ENCODE measurements at regions not wholly inside any gene's neighbourhood (a gene's known extent, or its start where the extent isn't known, plus 50 kb on each side); places are given as distances from the start of the nearest gene placed in this dataset.

DNA sequence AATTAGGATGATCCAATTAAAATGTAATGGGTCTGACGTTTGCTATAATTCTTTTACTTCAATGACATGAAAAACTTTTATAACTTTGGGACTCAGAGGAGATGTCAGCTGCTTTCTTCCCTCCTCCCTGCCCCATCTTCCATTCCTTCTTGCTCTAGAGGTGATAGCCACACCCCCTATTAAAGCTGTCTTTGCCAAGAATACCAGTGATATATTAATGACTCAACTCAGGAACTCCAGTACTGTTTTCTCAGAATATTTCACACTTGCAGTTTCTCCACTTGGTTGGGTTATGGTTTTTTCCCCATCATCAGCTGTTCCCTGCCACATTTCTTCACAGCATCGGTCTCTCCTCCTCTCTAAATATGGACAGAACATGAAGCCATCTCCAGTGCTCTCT is 184.0 kb downstream of the KCNE4 start:
- DNase-seq (ENCODE audit: low read depth, low spot score): no peak
- H3K4me3 ChIP-seq (ENCODE audit: low read depth, low read length): no peak overlapping the region
- in situ Hi-C loops (cut with HindIII; ENCODE audit: low sequenced_read_pairs): no loop called here
- TF ChIP-seq, protein P1, sequence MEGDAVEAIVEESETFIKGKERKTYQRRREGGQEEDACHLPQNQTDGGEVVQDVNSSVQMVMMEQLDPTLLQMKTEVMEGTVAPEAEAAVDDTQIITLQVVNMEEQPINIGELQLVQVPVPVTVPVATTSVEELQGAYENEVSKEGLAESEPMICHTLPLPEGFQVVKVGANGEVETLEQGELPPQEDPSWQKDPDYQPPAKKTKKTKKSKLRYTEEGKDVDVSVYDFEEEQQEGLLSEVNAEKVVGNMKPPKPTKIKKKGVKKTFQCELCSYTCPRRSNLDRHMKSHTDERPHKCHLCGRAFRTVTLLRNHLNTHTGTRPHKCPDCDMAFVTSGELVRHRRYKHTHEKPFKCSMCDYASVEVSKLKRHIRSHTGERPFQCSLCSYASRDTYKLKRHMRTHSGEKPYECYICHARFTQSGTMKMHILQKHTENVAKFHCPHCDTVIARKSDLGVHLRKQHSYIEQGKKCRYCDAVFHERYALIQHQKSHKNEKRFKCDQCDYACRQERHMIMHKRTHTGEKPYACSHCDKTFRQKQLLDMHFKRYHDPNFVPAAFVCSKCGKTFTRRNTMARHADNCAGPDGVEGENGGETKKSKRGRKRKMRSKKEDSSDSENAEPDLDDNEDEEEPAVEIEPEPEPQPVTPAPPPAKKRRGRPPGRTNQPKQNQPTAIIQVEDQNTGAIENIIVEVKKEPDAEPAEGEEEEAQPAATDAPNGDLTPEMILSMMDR (IDR thresholded peaks at IDR 0.05; ENCODE audit: low read depth, low read length): no peak

DNA sequence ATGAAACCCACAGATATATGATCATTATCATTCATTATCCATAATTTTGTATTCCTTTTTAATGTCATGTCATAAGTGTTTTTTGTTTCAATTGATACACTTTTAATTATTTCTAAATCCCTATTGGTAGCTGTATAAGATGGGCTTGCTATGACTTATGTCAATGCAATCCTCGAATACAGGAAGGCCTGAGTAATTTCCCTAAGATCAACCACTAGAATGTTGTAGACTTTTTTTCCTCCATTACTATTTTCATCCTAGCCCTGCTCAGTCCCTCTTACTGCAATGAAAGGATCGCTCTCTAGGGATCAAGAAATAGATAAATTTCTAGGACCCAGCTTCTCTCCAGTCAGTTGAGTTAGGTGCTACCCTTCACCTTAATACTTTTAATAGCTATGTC is 186.3 kb downstream of the KCNE4 start:
- TF ChIP-seq, protein P1 (IDR thresholded peaks at IDR 0.05; ENCODE audit: low read depth, low read length): no peak
- in situ Hi-C loops (cut with HindIII; ENCODE audit: low sequenced_read_pairs): no loop called here
- H3K4me3 ChIP-seq (ENCODE audit: low read depth, low read length): no peak overlapping the region
- DNase-seq (ENCODE audit: low read depth, low spot score): peak; percentile 28

DNA sequence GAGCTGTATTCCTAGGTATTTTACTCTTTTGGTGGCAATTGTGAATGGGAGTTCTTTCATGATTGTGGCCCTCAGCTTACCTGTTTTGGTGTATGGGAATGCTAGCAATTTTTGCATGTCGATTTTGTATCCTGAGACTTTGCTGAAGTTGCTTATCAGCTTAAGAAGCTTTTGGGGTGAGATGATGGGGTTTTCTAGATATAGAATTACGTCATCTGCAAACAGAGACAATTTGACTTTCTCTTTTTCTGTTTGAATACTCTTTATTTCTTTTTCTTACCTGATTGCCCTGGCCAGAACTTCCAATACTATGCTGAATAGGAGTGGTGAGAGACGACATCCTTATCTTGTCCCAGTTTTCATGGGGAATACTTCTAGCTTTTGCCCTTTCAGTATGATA is 191.2 kb downstream of the KCNE4 start:
- no peak overlapping the region for H3K4me3 ChIP-seq (ENCODE audit: low read depth, low read length)
- DNase-seq (ENCODE audit: low read depth, low spot score): no peak
- in situ Hi-C loops (cut with HindIII; ENCODE audit: low sequenced_read_pairs): no loop called here
- TF ChIP-seq, protein P1 (IDR thresholded peaks at IDR 0.05; ENCODE audit: low read depth, low read length): no peak

DNA sequence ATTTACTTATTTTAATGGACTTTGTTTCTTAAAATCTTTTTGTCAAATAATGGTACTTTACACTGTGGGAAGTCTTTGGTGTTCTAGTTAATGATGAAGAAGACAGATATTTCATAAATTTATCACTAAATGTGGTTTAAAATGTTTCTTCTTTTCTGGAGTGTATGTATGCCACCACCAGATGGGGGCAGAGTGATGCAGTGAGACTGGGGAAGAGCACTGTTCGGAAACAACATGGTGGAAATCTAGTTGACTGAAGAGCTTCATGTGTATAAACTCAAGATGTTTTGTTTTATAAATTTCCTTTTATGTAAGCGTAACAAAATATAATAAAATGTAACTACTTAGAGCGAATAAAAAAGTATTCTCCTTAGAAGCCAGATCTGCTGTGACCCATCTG is 195.1 kb downstream of the KCNE4 start:
- in situ Hi-C loops (cut with HindIII; ENCODE audit: low sequenced_read_pairs): no loop called here
- peak; percentile 55 for DNase-seq (ENCODE audit: low read depth, low spot score)
- TF ChIP-seq, protein P1 (IDR thresholded peaks at IDR 0.05; ENCODE audit: low read depth, low read length): peak; percentile 64
- H3K4me3 ChIP-seq (ENCODE audit: low read depth, low read length): no peak overlapping the region

DNA sequence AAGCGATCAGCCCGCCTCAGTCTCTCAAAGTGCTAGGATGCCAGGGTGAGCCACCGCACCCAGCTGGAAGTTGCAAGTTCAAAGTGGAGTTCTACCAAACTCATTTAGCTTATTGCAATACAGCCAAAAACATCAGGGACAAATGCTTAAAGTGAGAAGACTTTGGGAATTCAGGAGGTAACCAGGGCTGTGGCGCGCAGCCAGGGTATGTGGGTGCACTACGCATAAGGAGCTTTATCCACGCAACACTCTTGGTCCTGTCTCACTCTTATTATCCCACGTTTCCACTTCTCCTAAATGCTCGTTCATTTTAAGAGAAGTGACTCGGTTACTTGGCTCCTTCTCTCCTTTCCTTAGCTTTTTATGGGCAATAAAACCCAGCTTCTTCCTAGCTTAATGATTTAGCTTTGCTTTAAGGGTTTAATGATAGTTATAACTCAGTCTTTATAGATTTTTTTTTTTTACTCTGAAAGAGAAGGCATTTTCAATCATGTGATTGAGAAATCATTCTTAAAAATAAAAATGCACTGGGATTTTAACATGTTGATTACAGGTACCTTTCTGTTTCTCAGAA is 199.8 kb downstream of the KCNE4 start:
- TF ChIP-seq, protein P1 (IDR thresholded peaks at IDR 0.05; ENCODE audit: low read depth, low read length): no peak
- DNase-seq (ENCODE audit: low read depth, low spot score): no peak
- in situ Hi-C loops (cut with HindIII; ENCODE audit: low sequenced_read_pairs): no loop called here
- no peak overlapping the region for H3K4me3 ChIP-seq (ENCODE audit: low read depth, low read length)

DNA sequence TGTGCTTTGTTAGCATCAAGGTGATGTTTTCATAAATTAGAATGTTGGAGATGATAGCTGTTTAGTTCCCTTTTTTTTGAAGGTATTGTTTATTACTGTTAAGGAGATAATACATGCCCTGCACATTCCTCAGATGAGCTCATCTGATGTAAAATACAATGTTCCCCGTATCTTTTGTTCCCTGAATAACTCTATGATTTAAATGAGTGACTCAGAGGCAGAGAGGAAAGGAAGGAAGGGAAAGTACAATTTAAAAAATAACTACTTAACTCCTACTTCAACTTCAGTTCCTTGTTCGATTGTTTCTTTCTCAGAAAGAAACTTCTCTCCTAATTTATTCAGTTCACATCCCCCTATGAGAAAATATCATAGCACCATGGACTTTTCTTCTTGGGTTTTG is 208.7 kb downstream of the KCNE4 start:
- no peak overlapping the region for H3K4me3 ChIP-seq (ENCODE audit: low read depth, low read length)
- in situ Hi-C loops (cut with HindIII; ENCODE audit: low sequenced_read_pairs): no loop called here
- peak; percentile 44 for DNase-seq (ENCODE audit: low read depth, low spot score)
- TF ChIP-seq, protein P1 (IDR thresholded peaks at IDR 0.05; ENCODE audit: low read depth, low read length): no peak

DNA sequence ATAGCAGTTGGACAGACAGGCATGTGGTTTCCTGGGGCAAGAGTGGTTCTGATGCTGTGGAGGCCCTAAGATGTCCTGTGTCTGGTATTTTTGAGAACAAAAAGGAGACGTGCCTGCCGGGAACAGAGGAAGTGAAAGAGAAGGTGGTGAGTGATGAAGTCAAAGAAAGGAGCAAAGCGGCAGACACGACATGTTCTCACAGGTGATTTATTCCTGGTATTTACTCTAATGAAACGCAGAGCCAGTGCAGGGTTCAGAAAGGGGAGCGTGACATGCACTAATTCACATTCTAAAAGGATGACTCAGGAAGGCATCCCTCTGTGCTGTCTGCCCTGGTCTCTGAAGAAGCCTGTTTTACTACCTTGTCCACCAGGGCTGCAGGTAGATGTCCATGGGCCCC is 211.0 kb downstream of the KCNE4 start:
- TF ChIP-seq, protein P1 (IDR thresholded peaks at IDR 0.05; ENCODE audit: low read depth, low read length): no peak
- in situ Hi-C loops (cut with HindIII; ENCODE audit: low sequenced_read_pairs): no loop called here
- peak; percentile 54 for DNase-seq (ENCODE audit: low read depth, low spot score)
- H3K4me3 ChIP-seq (ENCODE audit: low read depth, low read length): no peak overlapping the region
